Fibroblast of pulmonary artery (primary cell): ENCODE measurements at regions not wholly inside any gene's neighbourhood (a gene's known extent, or its start where the extent isn't known, plus 50 kb on each side); places are given as distances from the start of the nearest gene placed in this dataset.

ENCODE experiments used
- DNase-seq: peaks from one replicate; pipeline ENCODE4 v3.0.0-alpha.2; 2010; ENCODE audit warnings: low read depth
- H3K4me3 ChIP-seq: replicated peaks from 2 replicates; pipeline ENCODE4 v1.5.1; 2011; ENCODE audit warnings: low read depth, mild to moderate bottlenecking, control low read depth, low read length, moderate library complexity
- CTCF ChIP-seq: IDR thresholded peaks from 2 replicates; pipeline ENCODE4 v1.5.1; 2011; ENCODE audit warnings: mild to moderate bottlenecking, control low read depth, low read length, inconsistent platforms; ENCODE audit errors: missing control alignments

- no peak for DNase-seq
- TF ChIP-seq CTCF, result no peak
- no peak overlapping the region for H3K4me3 ChIP-seq
Measured at GRCh38 chr13:94952787-94953186, 240.4 kb upstream of the SOX21 start.

- H3K4me3 ChIP-seq, result no peak overlapping the region
- peak; percentile 6 for TF ChIP-seq CTCF
- peak; percentile 16 for DNase-seq
Measured at GRCh38 chr13:94950303-94950702, 238.0 kb upstream of the SOX21 start.

GRCh38 chr13:94947965-94948371 is 235.6 kb upstream of the SOX21 start:
- no peak for DNase-seq

GRCh38 chr13:94947392-94947791 is 235.0 kb upstream of the SOX21 start:
- TF ChIP-seq CTCF, result no peak
- no peak for DNase-seq
- H3K4me3 ChIP-seq, result no peak overlapping the region

More at GRCh38 chr13:94947965-94948371, 235.6 kb upstream of the SOX21 start:
- TF ChIP-seq CTCF, result no peak
- no peak overlapping the region for H3K4me3 ChIP-seq

- TF ChIP-seq CTCF, result no peak
- no peak for DNase-seq
- no peak overlapping the region for H3K4me3 ChIP-seq
Measured at GRCh38 chr13:94946039-94946438, 233.7 kb upstream of the SOX21 start.

GRCh38 chr13:94938124-94938523 is 225.8 kb upstream of the SOX21 start:
- TF ChIP-seq CTCF, result no peak
- H3K4me3 ChIP-seq, result no peak overlapping the region
- DNase-seq, result no peak

GRCh38 chr13:94936633-94937032 is 224.3 kb upstream of the SOX21 start:
- TF ChIP-seq CTCF, result no peak
- DNase-seq, result no peak
- H3K4me3 ChIP-seq, result no peak overlapping the region
